ENCODE measurements at regions not wholly inside any gene's neighbourhood (a gene's known extent, or its start where the extent isn't known, plus 50 kb on each side); places are given as distances from the start of the nearest gene placed in this dataset.

DNA sequence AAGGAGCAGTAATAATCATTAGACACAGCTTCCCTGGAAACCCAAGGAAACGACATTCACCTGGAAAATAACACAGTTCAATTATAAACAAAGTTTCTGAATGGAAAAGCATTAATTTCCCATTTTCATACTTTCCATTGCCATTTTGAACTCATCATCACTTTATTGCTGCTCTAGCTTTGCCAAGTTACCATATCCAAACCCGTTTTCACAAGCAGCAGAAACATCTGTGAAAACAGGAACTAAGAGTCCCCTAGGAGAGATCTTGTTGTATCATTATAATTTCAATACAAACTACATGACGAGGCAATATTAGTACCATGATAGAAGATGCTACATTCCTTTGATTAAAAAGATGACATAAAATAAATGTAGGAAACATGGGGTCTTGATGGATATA is 597.0 kb upstream of the NRXN1 start:
- intact Hi-C loops (cut with DNase I): no loop called here
- no peak for TF ChIP-seq POLR2A (IDR thresholded peaks at IDR 0.05)
- TF ChIP-seq, protein P1, sequence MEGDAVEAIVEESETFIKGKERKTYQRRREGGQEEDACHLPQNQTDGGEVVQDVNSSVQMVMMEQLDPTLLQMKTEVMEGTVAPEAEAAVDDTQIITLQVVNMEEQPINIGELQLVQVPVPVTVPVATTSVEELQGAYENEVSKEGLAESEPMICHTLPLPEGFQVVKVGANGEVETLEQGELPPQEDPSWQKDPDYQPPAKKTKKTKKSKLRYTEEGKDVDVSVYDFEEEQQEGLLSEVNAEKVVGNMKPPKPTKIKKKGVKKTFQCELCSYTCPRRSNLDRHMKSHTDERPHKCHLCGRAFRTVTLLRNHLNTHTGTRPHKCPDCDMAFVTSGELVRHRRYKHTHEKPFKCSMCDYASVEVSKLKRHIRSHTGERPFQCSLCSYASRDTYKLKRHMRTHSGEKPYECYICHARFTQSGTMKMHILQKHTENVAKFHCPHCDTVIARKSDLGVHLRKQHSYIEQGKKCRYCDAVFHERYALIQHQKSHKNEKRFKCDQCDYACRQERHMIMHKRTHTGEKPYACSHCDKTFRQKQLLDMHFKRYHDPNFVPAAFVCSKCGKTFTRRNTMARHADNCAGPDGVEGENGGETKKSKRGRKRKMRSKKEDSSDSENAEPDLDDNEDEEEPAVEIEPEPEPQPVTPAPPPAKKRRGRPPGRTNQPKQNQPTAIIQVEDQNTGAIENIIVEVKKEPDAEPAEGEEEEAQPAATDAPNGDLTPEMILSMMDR (IDR thresholded peaks at IDR 0.05): no peak
- Histone ChIP-seq H3K27ac (no peak overlapping the region), H3K4me1 (no peaks in the 10 kb centered on the region), H3K36me3 (no peaks in the 10 kb centered on the region), H3K4me3 (no peak overlapping the region), H3K27me3 (no peaks in the 10 kb centered on the region), H3K9me3 (no peaks in the 10 kb centered on the region)
- DNase-seq: no peak
- ATAC-seq: no peak
- 29% methylated on average over 3 of the region's 3 CpGs for WGBS (ENCODE audit: insufficient coverage, low coverage, low lambda C conversion rate, missing lambda C conversion rate)

DNA sequence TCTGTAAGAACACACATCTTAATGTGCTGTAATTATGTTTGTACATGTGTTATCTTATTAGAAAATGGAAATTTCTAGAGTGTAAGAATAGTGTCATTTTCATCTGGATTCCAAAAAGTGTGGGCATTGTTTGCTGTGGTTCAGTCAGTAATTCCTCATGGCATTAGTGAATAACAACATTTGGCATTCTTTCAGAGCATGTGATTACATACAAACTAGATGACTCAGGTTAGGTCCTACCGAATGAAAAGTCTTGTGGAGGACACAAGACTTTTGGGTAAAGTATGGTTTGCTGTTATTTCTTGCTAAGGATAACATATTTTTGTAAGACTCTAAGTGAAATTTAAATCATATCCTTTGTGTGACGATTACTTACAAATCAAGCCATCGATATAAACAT is 593.1 kb upstream of the NRXN1 start:
- no peaks in the 10 kb centered on the region for H3K27me3 ChIP-seq
- H3K9me3 ChIP-seq: no peaks in the 10 kb centered on the region
- 59% methylated on average over 3 of the region's 3 CpGs for WGBS (ENCODE audit: insufficient coverage, low coverage, low lambda C conversion rate, missing lambda C conversion rate)
- DNase-seq (no peak), ATAC-seq (no peak)
- H3K4me1 ChIP-seq: no peaks in the 10 kb centered on the region
- H3K4me3 ChIP-seq: no peak overlapping the region
- H3K36me3 ChIP-seq: no peaks in the 10 kb centered on the region
- TF ChIP-seq POLR2A (IDR thresholded peaks at IDR 0.05): no peak
- TF ChIP-seq, protein P1 (IDR thresholded peaks at IDR 0.05): no peak
- no peak overlapping the region for H3K27ac ChIP-seq
- intact Hi-C loops (cut with DNase I): no loop called here

DNA sequence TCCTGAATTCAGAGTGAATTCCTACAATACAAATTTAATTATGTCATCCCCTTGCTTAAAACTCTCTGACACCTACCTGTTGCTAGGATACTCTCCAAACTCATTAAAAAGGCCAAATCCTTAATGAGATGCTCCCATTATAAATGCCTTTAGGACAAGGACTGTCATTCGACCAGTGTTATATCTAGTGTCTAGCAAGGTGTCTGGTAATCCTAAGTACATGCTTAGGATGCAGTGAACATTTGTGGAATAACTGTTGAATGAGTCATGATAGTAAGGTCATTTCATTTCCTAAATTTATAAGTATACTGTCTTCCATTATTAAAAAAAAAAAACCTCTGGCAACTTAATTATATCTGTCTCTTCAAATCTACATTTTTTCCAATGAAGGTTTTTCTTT is 588.9 kb upstream of the NRXN1 start:
- TF ChIP-seq, protein P1 (IDR thresholded peaks at IDR 0.05): no peak
- no peak for TF ChIP-seq POLR2A (IDR thresholded peaks at IDR 0.05)
- DNase-seq (no peak), ATAC-seq (no peak)
- H3K36me3 ChIP-seq: no peaks in the 10 kb centered on the region
- H3K4me1 ChIP-seq: no peaks in the 10 kb centered on the region
- H3K4me3 ChIP-seq: no peak overlapping the region
- H3K9me3 ChIP-seq: no peaks in the 10 kb centered on the region
- WGBS (ENCODE audit: insufficient coverage, low coverage, low lambda C conversion rate, missing lambda C conversion rate): 64% methylated on average over 1 of the region's 1 CpG
- intact Hi-C loops (cut with DNase I): no loop called here
- no peaks in the 10 kb centered on the region for H3K27me3 ChIP-seq
- H3K27ac ChIP-seq: no peak overlapping the region

DNA sequence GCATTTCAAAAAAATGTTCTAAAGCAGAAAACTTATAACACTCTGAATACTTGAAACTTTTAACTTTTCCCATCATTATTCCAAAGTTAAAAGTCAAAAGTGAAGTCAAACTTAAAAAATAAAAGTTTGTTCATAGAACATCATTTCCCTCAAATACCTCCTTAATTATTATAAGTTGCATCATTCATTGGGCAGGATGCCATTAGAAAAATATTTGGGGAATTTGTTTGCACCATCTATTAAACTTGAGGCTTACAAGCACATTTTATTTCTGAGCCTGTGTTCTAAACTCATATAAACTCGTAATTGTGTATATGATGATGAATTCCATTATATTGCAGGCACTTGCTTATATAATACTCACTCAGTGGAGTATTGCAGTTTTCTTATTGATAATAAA is 588.0 kb upstream of the NRXN1 start:
- H3K4me1 ChIP-seq: no peaks in the 10 kb centered on the region
- H3K9me3 ChIP-seq: no peaks in the 10 kb centered on the region
- no peaks in the 10 kb centered on the region for H3K36me3 ChIP-seq
- no peak for ATAC-seq
- no peak overlapping the region for H3K27ac ChIP-seq
- H3K27me3 ChIP-seq: no peaks in the 10 kb centered on the region
- no peak for DNase-seq
- intact Hi-C loops (cut with DNase I): no loop called here
- 82% methylated on average over 1 of the region's 1 CpG for WGBS (ENCODE audit: insufficient coverage, low coverage, low lambda C conversion rate, missing lambda C conversion rate)
- no peak overlapping the region for H3K4me3 ChIP-seq
- TF ChIP-seq, protein P1 (IDR thresholded peaks at IDR 0.05): no peak
- TF ChIP-seq POLR2A (IDR thresholded peaks at IDR 0.05): no peak

DNA sequence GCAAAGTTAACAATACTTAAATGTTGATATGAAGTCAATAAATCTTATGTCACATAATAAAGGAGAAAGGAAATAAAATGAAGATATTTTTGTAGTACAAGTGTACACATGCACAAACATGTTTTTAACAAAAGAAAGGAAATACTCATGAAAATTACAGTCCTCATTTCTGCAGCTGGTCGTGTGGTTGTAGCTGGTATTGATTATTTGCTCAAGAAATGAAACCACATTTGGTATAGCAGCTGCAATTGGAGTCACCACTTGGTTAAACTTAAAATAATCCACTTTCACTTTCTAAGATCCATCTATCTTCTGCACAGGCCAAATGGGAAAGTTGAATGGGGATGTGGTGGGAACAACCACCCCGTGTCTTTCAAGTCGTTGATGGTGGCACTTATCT is 580.5 kb upstream of the NRXN1 start:
- no peak for TF ChIP-seq POLR2A (IDR thresholded peaks at IDR 0.05)
- TF ChIP-seq, protein P1 (IDR thresholded peaks at IDR 0.05): no peak
- intact Hi-C loops (cut with DNase I): no loop called here
- no peaks in the 10 kb centered on the region for H3K9me3 ChIP-seq
- no peaks in the 10 kb centered on the region for H3K36me3 ChIP-seq
- H3K27ac ChIP-seq: no peak overlapping the region
- H3K27me3 ChIP-seq: no peaks in the 10 kb centered on the region
- ATAC-seq (no peak), DNase-seq (no peak)
- H3K4me3 ChIP-seq: no peak overlapping the region
- no peaks in the 10 kb centered on the region for H3K4me1 ChIP-seq
- 68% methylated on average over 3 of the region's 3 CpGs for WGBS (ENCODE audit: insufficient coverage, low coverage, low lambda C conversion rate, missing lambda C conversion rate)

All from right lobe of liver (tissue), 6 donors.